A673 (cell line): ENCODE measurements at regions not wholly inside any gene's neighbourhood (a gene's known extent, or its start where the extent isn't known, plus 50 kb on each side); places are given as distances from the start of the nearest gene placed in this dataset.

Experiments used
- EZH2 ChIP-seq: fragments of 200-600 bp; sonication (generic); IDR thresholded peaks from 2 replicates; pipeline ENCODE4 v1.6.1; 2017; ENCODE audit warnings: borderline replicate concordance, low read depth, mild to moderate bottlenecking, mixed read lengths, antibody characterized with exemption, low read length; ENCODE audit not compliant: poor library complexity, severe bottlenecking
- TF ChIP-seq, protein P1 (sequence below): fragments of 300-800, 200-600 bp; sonication (generic); conservative IDR thresholded peaks from 2 replicates; pipeline ENCODE4 v1.5.1; 2017; ENCODE audit warnings: low read depth, mild to moderate bottlenecking, antibody characterized with exemption, low read length, moderate library complexity, mixed read lengths

GRCh38 chr5:157923765-157924164 lies 64.8 kb upstream of the CLINT1 start:
- TF ChIP-seq, protein P1, sequence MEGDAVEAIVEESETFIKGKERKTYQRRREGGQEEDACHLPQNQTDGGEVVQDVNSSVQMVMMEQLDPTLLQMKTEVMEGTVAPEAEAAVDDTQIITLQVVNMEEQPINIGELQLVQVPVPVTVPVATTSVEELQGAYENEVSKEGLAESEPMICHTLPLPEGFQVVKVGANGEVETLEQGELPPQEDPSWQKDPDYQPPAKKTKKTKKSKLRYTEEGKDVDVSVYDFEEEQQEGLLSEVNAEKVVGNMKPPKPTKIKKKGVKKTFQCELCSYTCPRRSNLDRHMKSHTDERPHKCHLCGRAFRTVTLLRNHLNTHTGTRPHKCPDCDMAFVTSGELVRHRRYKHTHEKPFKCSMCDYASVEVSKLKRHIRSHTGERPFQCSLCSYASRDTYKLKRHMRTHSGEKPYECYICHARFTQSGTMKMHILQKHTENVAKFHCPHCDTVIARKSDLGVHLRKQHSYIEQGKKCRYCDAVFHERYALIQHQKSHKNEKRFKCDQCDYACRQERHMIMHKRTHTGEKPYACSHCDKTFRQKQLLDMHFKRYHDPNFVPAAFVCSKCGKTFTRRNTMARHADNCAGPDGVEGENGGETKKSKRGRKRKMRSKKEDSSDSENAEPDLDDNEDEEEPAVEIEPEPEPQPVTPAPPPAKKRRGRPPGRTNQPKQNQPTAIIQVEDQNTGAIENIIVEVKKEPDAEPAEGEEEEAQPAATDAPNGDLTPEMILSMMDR: no peak
- no peak for TF ChIP-seq EZH2
